IMR-90 (cell line): ENCODE measurements at regions not wholly inside any gene's neighbourhood (a gene's known extent, or its start where the extent isn't known, plus 50 kb on each side); places are given as distances from the start of the nearest gene placed in this dataset.

ENCODE experiments used
- ATAC-seq: fragments of 200-7000 bp; cut with Tn5 transposase; 2 replicates; pipeline ENCODE4 v1.9.1; 2020; ENCODE audit warnings: low read depth, mild to moderate bottlenecking, moderate library complexity
- BruUV-seq: library from RNA; stranded (reverse); fragments of 400-500 nt; replicated peaks from 2 replicates; lab custom pipeline; 2021; lab: Mats Ljungman, UMichigan
- CTCF ChIA-PET: fragments of 300-600 bp; formaldehyde crosslinking; extraction: SDS; loops from one replicate; lab custom pipeline; 2021; ENCODE audit warnings: antibody characterized with exemption; lab: Yijun Ruan, JAX
- POLR2A ChIA-PET: fragments of 300-600 bp; sonication (Branson Sonifier 250); formaldehyde crosslinking; loops from one replicate; lab custom pipeline; 2022; ENCODE audit warnings: antibody characterized with exemption; ENCODE audit not compliant: unreplicated experiment; lab: Charles Lee
- DNase-seq: peaks from one replicate; pipeline ENCODE4 v3.0.0; 2013
- H2AFZ ChIP-seq: replicated peaks from 2 replicates; pipeline ENCODE3; 2013; ENCODE audit warnings: low read length, mild to moderate bottlenecking; ENCODE audit not compliant: poor library complexity
- H2AK5ac ChIP-seq: 2 replicates; pipeline ENCODE4 v1.6.1; 2013; ENCODE audit warnings: low read depth, low read length, inconsistent platforms
- H2AK9ac ChIP-seq: replicated peaks from 2 replicates; pipeline ENCODE3; 2013; ENCODE audit warnings: mild to moderate bottlenecking, low read depth, low read length, moderate library complexity; ENCODE audit not compliant: poor library complexity
- H2BK120ac ChIP-seq: 2 replicates; pipeline ENCODE4 v1.6.1; 2013; ENCODE audit warnings: low read depth, low read length, inconsistent platforms
- H2BK15ac ChIP-seq: 3 replicates; pipeline ENCODE4 v1.6.1; 2013; ENCODE audit warnings: low read depth, low read length, inconsistent platforms
- H2BK20ac ChIP-seq: 2 replicates; pipeline ENCODE4 v1.6.1; 2013; ENCODE audit warnings: low read depth, mild to moderate bottlenecking, inconsistent platforms, low read length, moderate library complexity
- H2BK5ac ChIP-seq: 2 replicates; pipeline ENCODE4 v1.6.1; 2013; ENCODE audit warnings: mild to moderate bottlenecking, low read depth, low read length, inconsistent platforms; ENCODE audit not compliant: poor library complexity, severe bottlenecking
- H3K14ac ChIP-seq: replicated peaks from 2 replicates; pipeline ENCODE4 v1.6.1; 2013; ENCODE audit warnings: low read depth, low read length, inconsistent platforms
- H3K18ac ChIP-seq: 2 replicates; pipeline ENCODE4 v1.6.1; 2013; ENCODE audit warnings: low read depth, low read length, control low read depth
- H3K23ac ChIP-seq: 2 replicates; pipeline ENCODE4 v1.6.1; 2013; ENCODE audit warnings: low read depth, low read length, inconsistent platforms
- H3K27ac ChIP-seq: 2 replicates; pipeline ENCODE4 v1.5.1; 2013; ENCODE audit warnings: mild to moderate bottlenecking, control low read depth, low read length; ENCODE audit not compliant: insufficient read depth
- H3K27me3 ChIP-seq: 2 replicates; pipeline ENCODE4 v1.6.1; 2013; ENCODE audit warnings: low read length; ENCODE audit not compliant: control insufficient read depth, insufficient read depth
- H3K36me3 ChIP-seq: 2 replicates; pipeline ENCODE4 v1.6.1; 2013; ENCODE audit warnings: low read length, mixed read lengths; ENCODE audit not compliant: control insufficient read depth, insufficient read depth
- H3K4ac ChIP-seq: 2 replicates; pipeline ENCODE4 v1.6.1; 2013; ENCODE audit warnings: low read depth, low read length, inconsistent platforms
- H3K4me1 ChIP-seq: 2 replicates; pipeline ENCODE4 v1.6.1; 2013; ENCODE audit warnings: low read length, mixed read lengths; ENCODE audit not compliant: control insufficient read depth, insufficient read depth
- H3K4me2 ChIP-seq: 2 replicates; pipeline ENCODE4 v1.6.1; 2013; ENCODE audit warnings: low read depth, mild to moderate bottlenecking, control low read depth, low read length, moderate library complexity
- H3K4me3 ChIP-seq: 2 replicates; pipeline ENCODE4 v1.5.1; 2013; ENCODE audit warnings: low read depth, mild to moderate bottlenecking, control low read depth, low read length, moderate library complexity; ENCODE audit not compliant: insufficient read depth
- H3K56ac ChIP-seq: 2 replicates; pipeline ENCODE4 v1.6.1; 2013; ENCODE audit warnings: low read length, inconsistent platforms; ENCODE audit not compliant: insufficient read depth; ENCODE audit errors: extremely low read depth
- H3K79me1 ChIP-seq, 2 experiments: 2 replicates each; pipeline ENCODE4 v1.6.1; 2013; ENCODE audit warnings: low read length in 2 of 2, inconsistent platforms in 1 of 2, low read depth in 1 of 2
- H3K9ac ChIP-seq: 2 replicates; pipeline ENCODE4 v1.6.1; 2013; ENCODE audit warnings: low read depth, low read length, control low read depth
- H3K9me1 ChIP-seq: 2 replicates; pipeline ENCODE4 v1.6.1; 2013; ENCODE audit warnings: low read length, inconsistent platforms; ENCODE audit not compliant: insufficient read depth
- H3K9me3 ChIP-seq: 2 replicates; pipeline ENCODE4 v1.6.1; 2013; ENCODE audit warnings: low read length; ENCODE audit not compliant: control insufficient read depth, insufficient read depth
- H4K20me1 ChIP-seq: 2 replicates; pipeline ENCODE4 v1.6.1; 2013; ENCODE audit warnings: low read length, inconsistent platforms; ENCODE audit not compliant: insufficient read depth
- H4K5ac ChIP-seq: 2 replicates; pipeline ENCODE4 v1.6.1; 2013; ENCODE audit warnings: mild to moderate bottlenecking, low read depth, low read length, control low read depth
- H4K8ac ChIP-seq, 2 experiments: 2 replicates each; pipeline ENCODE4 v1.6.1; 2013; ENCODE audit warnings: low read depth in 2 of 2, low read length in 2 of 2, control low read depth in 1 of 2, inconsistent platforms in 1 of 2
- H4K91ac ChIP-seq: 2 replicates; pipeline ENCODE4 v1.6.1; 2013; ENCODE audit warnings: low read depth, low read length, inconsistent platforms; ENCODE audit not compliant: insufficient read depth
- BHLHE40 ChIP-seq: fragments of 150-350 bp; IDR thresholded peaks from 2 replicates; pipeline ENCODE4 v1.6.1; 2016; ENCODE audit warnings: mild to moderate bottlenecking, low read depth, low read length
- CEBPB ChIP-seq: IDR thresholded peaks from 2 replicates; pipeline ENCODE4 v1.6.1; 2012; ENCODE audit warnings: low read depth, low read length, improper control_type of control experiment
- CHD1 ChIP-seq: IDR thresholded peaks from 2 replicates; pipeline ENCODE4 v1.6.1; 2012; ENCODE audit warnings: low read depth, low read length, improper control_type of control experiment
- FOS ChIP-seq: fragments of 150-350 bp; IDR thresholded peaks from 2 replicates; pipeline ENCODE4 v1.6.1; 2016; ENCODE audit warnings: low read depth, low read length
- MAFK ChIP-seq: IDR thresholded peaks from 2 replicates; pipeline ENCODE4 v1.6.1; 2012; ENCODE audit warnings: low read depth, low read length, improper control_type of control experiment
- MAZ ChIP-seq: IDR thresholded peaks from 2 replicates; pipeline ENCODE4 v1.6.1; 2012; ENCODE audit warnings: low read depth, mild to moderate bottlenecking, low read length, improper control_type of control experiment, moderate library complexity, borderline replicate concordance
- MXI1 ChIP-seq: IDR thresholded peaks from 2 replicates; pipeline ENCODE4 v1.6.1; 2012; ENCODE audit warnings: low read depth, mild to moderate bottlenecking, low read length, moderate library complexity, borderline replicate concordance
- NFE2L2 ChIP-seq: fragments of 150-350 bp; IDR thresholded peaks from 2 replicates; pipeline ENCODE4 v1.6.1; 2016; ENCODE audit warnings: low read depth, mild to moderate bottlenecking, low read length
- POLR2A ChIP-seq: IDR thresholded peaks from 2 replicates; pipeline ENCODE4 v1.6.1; 2012; ENCODE audit warnings: mild to moderate bottlenecking, low read depth, low read length
- RCOR1 ChIP-seq: IDR thresholded peaks from 2 replicates; pipeline ENCODE4 v1.6.1; 2012; ENCODE audit warnings: mild to moderate bottlenecking, low read length, improper control_type of control experiment; ENCODE audit not compliant: insufficient replicate concordance
- RFX5 ChIP-seq: IDR thresholded peaks from 2 replicates; pipeline ENCODE4 v1.8.0; 2012; ENCODE audit warnings: low read depth, mild to moderate bottlenecking, low read length, moderate library complexity
- WGBS, 2 experiments: methylation state at CpG; one replicate each; pipeline versions ENCODE4 v1.1.5 to v1.1.7; 2013; ENCODE audit warnings: missing lambda C conversion rate in 2 of 2; ENCODE audit not compliant: insufficient read length in 1 of 2; ENCODE audit errors: extremely low coverage in 2 of 2; 5-methylcytosine and 5-hydroxymethylcytosine counted together
- dilution Hi-C: fragments of 300-500 bp; cut with HindIII; formaldehyde crosslinking; loops from one replicate; pipeline ENCODE4 v1.14.3; 2018; ENCODE audit warnings: low sequenced_read_pairs; ENCODE audit not compliant: unreplicated experiment
- in situ Hi-C: fragments of 300-500 bp; cut with MboI; formaldehyde crosslinking; loops from 3 replicates; pipeline ENCODE4 v1.14.3; 2019; ENCODE audit warnings: low sequenced_read_pairs, inconsistent platforms, mixed read lengths
- intact Hi-C: fragments of 100-400 bp; cut with micrococcal nuclease; formaldehyde crosslinking; loops from 2 replicates; pipeline ENCODE4 v1.10.0; 2022
- TF ChIP-seq, protein P1 (sequence below): fragments of 150-350 bp; IDR thresholded peaks from 2 replicates; pipeline ENCODE4 v1.6.1; 2016; ENCODE audit warnings: low read depth, mild to moderate bottlenecking, low read length, moderate library complexity, borderline replicate concordance

DNA sequence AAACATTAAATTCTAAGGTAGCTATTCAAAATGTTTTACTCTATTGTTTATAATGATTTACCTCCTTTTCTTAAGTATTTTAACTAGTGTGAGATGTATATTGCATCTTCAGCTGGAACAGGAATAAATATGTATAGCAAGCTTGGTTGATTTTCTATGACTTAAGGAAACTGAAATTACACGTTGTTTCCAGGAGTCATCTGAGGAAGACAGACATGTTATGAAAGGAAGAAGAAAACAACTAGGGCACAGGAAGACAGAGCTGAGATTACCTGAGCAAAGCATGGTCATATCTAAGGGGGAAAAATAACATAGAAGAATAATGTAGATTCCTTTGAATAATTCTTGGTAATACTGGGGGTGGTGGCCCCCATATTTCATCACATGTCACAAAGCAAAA is 210.9 kb upstream of the SEMA3E start:
- intact Hi-C loops: loop anchor here (5.0 kb wide), 1 partner anchor 88 kb away; no protein-coding TSS in a partner anchor
- BruUV-seq: no TSS peak
- 57% methylated on average over 1 of the region's 1 CpG; no CpG with 5 or more reads in 1 of the 2 experiments for WGBS, 2 experiments
- H3K56ac ChIP-seq: no peak overlapping the region
- no peaks in the 10 kb centered on the region for H3K36me3 ChIP-seq
- H2BK20ac ChIP-seq: no peak overlapping the region
- TF ChIP-seq MAZ (no peak), RCOR1 (no peak), BHLHE40 (no peak), FOS (no peak), NFE2L2 (no peak), MXI1 (no peak), RFX5 (no peak), CEBPB (no peak), MAFK (no peak), CHD1 (no peak), POLR2A (no peak)
- TF ChIP-seq, protein P1, sequence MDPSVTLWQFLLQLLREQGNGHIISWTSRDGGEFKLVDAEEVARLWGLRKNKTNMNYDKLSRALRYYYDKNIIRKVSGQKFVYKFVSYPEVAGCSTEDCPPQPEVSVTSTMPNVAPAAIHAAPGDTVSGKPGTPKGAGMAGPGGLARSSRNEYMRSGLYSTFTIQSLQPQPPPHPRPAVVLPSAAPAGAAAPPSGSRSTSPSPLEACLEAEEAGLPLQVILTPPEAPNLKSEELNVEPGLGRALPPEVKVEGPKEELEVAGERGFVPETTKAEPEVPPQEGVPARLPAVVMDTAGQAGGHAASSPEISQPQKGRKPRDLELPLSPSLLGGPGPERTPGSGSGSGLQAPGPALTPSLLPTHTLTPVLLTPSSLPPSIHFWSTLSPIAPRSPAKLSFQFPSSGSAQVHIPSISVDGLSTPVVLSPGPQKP: no peak
- no peak overlapping the region for H2AFZ ChIP-seq
- in situ Hi-C loops: no loop called here
- no peak overlapping the region for H4K91ac ChIP-seq
- H3K27ac ChIP-seq: no peak overlapping the region
- no peak overlapping the region for H2BK15ac ChIP-seq
- H3K9me3 ChIP-seq: no peaks in the 10 kb centered on the region
- no peak overlapping the region for H3K14ac ChIP-seq
- no peak overlapping the region for H4K8ac ChIP-seq
- no peaks in the 10 kb centered on the region for H3K4me1 ChIP-seq
- dilution Hi-C loops: no loop called here
- H3K4ac ChIP-seq: no peak overlapping the region
- CTCF ChIA-PET: no interaction called here
- no peak overlapping the region for H2BK5ac ChIP-seq
- no peaks in the 10 kb centered on the region for H3K79me1 ChIP-seq
- H2AK9ac ChIP-seq: no peak overlapping the region
- no peak overlapping the region for H3K18ac ChIP-seq
- H4K5ac ChIP-seq: no peak overlapping the region
- no peaks in the 10 kb centered on the region for H4K20me1 ChIP-seq
- H3K9me1 ChIP-seq: no peaks in the 10 kb centered on the region
- no peak overlapping the region for H3K4me2 ChIP-seq
- DNase-seq (no peak), ATAC-seq (no peak)
- H3K27me3 ChIP-seq: no peaks in the 10 kb centered on the region
- H2AK5ac ChIP-seq: no peak overlapping the region
- no peak overlapping the region for H3K9ac ChIP-seq
- no peak overlapping the region for H2BK120ac ChIP-seq
- POLR2A ChIA-PET: interaction anchor here (0.6 kb wide), 1 partner anchor 30 kb away, joined by 3 read pairs; no protein-coding TSS in a partner anchor
- no peak overlapping the region for H3K4me3 ChIP-seq
- no peak overlapping the region for H3K23ac ChIP-seq
